ENCODE measurements at regions not wholly inside any gene's neighbourhood (a gene's known extent, or its start where the extent isn't known, plus 50 kb on each side); places are given as distances from the start of the nearest gene placed in this dataset.

- TF ChIP-seq CTCF (IDR thresholded peaks at IDR 0.05; ENCODE audit: low read depth, low read length, missing input control) = no peak
- TF ChIP-seq TAF1 (conservative IDR thresholded peaks at IDR 0.05) = no peak
- TF ChIP-seq REST (IDR thresholded peaks at IDR 0.05) = no peak
- no peak for TF ChIP-seq GABPA (IDR thresholded peaks at IDR 0.05 in 1 of 2, conservative IDR thresholded peaks at IDR 0.05 in 1 of 2)
- TF ChIP-seq MAX (IDR thresholded peaks at IDR 0.05) = no peak
- TF ChIP-seq RAD21 (IDR thresholded peaks at IDR 0.05) = no peak
- no peak for TF ChIP-seq EGR1 (IDR thresholded peaks at IDR 0.05; ENCODE audit: low read depth in 2 of 2)
- no peak for TF ChIP-seq ZBTB33 (IDR thresholded peaks at IDR 0.05)
- TF ChIP-seq JUND (IDR thresholded peaks at IDR 0.05) = no peak
These were observed 177.2 kb downstream of the PLPPR4 start for GRCh38 chr1:99441299-99442095.
